H9 (cell line): ENCODE measurements at regions not wholly inside any gene's neighbourhood (a gene's known extent, or its start where the extent isn't known, plus 50 kb on each side); places are given as distances from the start of the nearest gene placed in this dataset.

ENCODE experiments used
- DNase-seq: peaks from one replicate; pipeline ENCODE4 v3.0.0-alpha.2; 2017
- H2AFZ ChIP-seq: one replicate; pipeline ENCODE4 v1.6.1; 2013; ENCODE audit warnings: mild to moderate bottlenecking, low read length, control low read depth, moderate library complexity
- H2AK5ac ChIP-seq: 2 replicates; pipeline ENCODE4 v1.6.1; 2013; ENCODE audit warnings: low read length, control low read depth, mixed read lengths; ENCODE audit not compliant: insufficient read length
- H2BK120ac ChIP-seq: one replicate; pipeline ENCODE4 v1.6.1; 2013; ENCODE audit warnings: low read depth, mild to moderate bottlenecking, low read length, control low read depth, inconsistent platforms; ENCODE audit not compliant: poor library complexity, severe bottlenecking
- H2BK12ac ChIP-seq: 2 replicates; pipeline ENCODE4 v1.6.1; 2013; ENCODE audit warnings: low read length, control low read depth, mixed read lengths, low read depth; ENCODE audit not compliant: insufficient read length
- H2BK15ac ChIP-seq: 2 replicates; pipeline ENCODE4 v1.6.1; 2013; ENCODE audit warnings: low read depth, low read length, control low read depth
- H2BK20ac ChIP-seq: one replicate; pipeline ENCODE4 v1.6.1; 2013; ENCODE audit warnings: low read depth, mild to moderate bottlenecking, low read length, control low read depth, inconsistent platforms; ENCODE audit not compliant: poor library complexity, severe bottlenecking
- H2BK5ac ChIP-seq: 2 replicates; pipeline ENCODE4 v1.6.1; 2013; ENCODE audit warnings: low read length, control low read depth, mixed read lengths; ENCODE audit not compliant: insufficient read length
- H3K14ac ChIP-seq: 2 replicates; pipeline ENCODE4 v1.6.1; 2013; ENCODE audit warnings: low read length, control low read depth; ENCODE audit not compliant: insufficient read depth
- H3K18ac ChIP-seq: 2 replicates; pipeline ENCODE4 v1.6.1; 2013; ENCODE audit warnings: low read depth, mild to moderate bottlenecking, mixed read lengths, low read length, control low read depth; ENCODE audit not compliant: insufficient read length
- H3K23ac ChIP-seq: 2 replicates; pipeline ENCODE4 v1.6.1; 2013; ENCODE audit warnings: low read length, control low read depth, mixed read lengths, low read depth; ENCODE audit not compliant: insufficient read length
- H3K23me2 ChIP-seq: 2 replicates; pipeline ENCODE4 v1.6.1; 2013; ENCODE audit warnings: low read depth, mild to moderate bottlenecking, mixed read lengths, low read length, control low read depth; ENCODE audit not compliant: insufficient read length, poor library complexity, severe bottlenecking
- H3K27ac ChIP-seq: 2 replicates; pipeline ENCODE4 v1.5.1; 2013; ENCODE audit warnings: low read length, control low read depth, mixed read lengths, low read depth; ENCODE audit not compliant: insufficient read length
- H3K27me3 ChIP-seq: 2 replicates; pipeline ENCODE4 v1.6.1; 2013; ENCODE audit warnings: low read length, control low read depth, inconsistent platforms; ENCODE audit not compliant: insufficient read depth
- H3K4ac ChIP-seq: 2 replicates; pipeline ENCODE4 v1.6.1; 2013; ENCODE audit warnings: low read depth, mild to moderate bottlenecking, control low read depth, inconsistent platforms, low read length, moderate library complexity
- H3K4me1 ChIP-seq: 2 replicates; pipeline ENCODE4 v1.6.1; 2013; ENCODE audit warnings: low read length, control low read depth, inconsistent platforms; ENCODE audit not compliant: insufficient read depth
- H3K4me2 ChIP-seq: 2 replicates; pipeline ENCODE4 v1.6.1; 2013; ENCODE audit warnings: low read length, control low read depth, mixed read lengths; ENCODE audit not compliant: insufficient read length, insufficient read depth
- H3K56ac ChIP-seq: 2 replicates; pipeline ENCODE4 v1.6.1; 2013; ENCODE audit warnings: low read depth, mild to moderate bottlenecking, mixed read lengths, low read length, control low read depth; ENCODE audit not compliant: insufficient read length
- H3K79me1 ChIP-seq: 2 replicates; pipeline ENCODE4 v1.6.1; 2013; ENCODE audit warnings: low read depth, mild to moderate bottlenecking, moderate library complexity, low read length, control low read depth, inconsistent platforms; ENCODE audit not compliant: insufficient read depth, poor library complexity, severe bottlenecking
- H3K79me2 ChIP-seq: 2 replicates; pipeline ENCODE4 v1.6.1; 2013; ENCODE audit warnings: low read length, control low read depth, inconsistent platforms; ENCODE audit not compliant: insufficient read depth
- H3K9ac ChIP-seq: 2 replicates; pipeline ENCODE4 v1.6.1; 2013; ENCODE audit warnings: low read length, control low read depth, mixed read lengths; ENCODE audit not compliant: insufficient read length; ENCODE audit errors: extremely low read depth
- H3K9me3 ChIP-seq: one replicate; pipeline ENCODE4 v1.6.1; 2013; ENCODE audit warnings: low read depth, low read length, inconsistent platforms; ENCODE audit not compliant: control insufficient read depth
- H3T11ph ChIP-seq: one replicate; pipeline ENCODE4 v1.6.1; 2013; ENCODE audit warnings: mild to moderate bottlenecking, low read length, control low read depth, inconsistent platforms
- H4K20me1 ChIP-seq: one replicate; pipeline ENCODE4 v1.6.1; 2013; ENCODE audit not compliant: control insufficient read depth, insufficient read length, insufficient read depth
- H4K5ac ChIP-seq: 2 replicates; pipeline ENCODE4 v1.6.1; 2013; ENCODE audit warnings: low read depth, mild to moderate bottlenecking, mixed read lengths, low read length, control low read depth; ENCODE audit not compliant: insufficient read length
- H4K8ac ChIP-seq: replicated peaks from 2 replicates; pipeline ENCODE4 v1.6.1; 2013; ENCODE audit warnings: low read length, control low read depth, mixed read lengths, low read depth; ENCODE audit not compliant: insufficient read length
- H4K91ac ChIP-seq: 2 replicates; pipeline ENCODE4 v1.6.1; 2013; ENCODE audit warnings: low read depth, mild to moderate bottlenecking, moderate library complexity, mixed read lengths, low read length, control low read depth; ENCODE audit not compliant: insufficient read length
- H3K27ac Mint-ChIP-seq, 3 experiments: 2 replicates in 2 of 3; 3 replicates in 1 of 3; pipeline ENCODE4 v1.8.0; 2020 to 2021; ENCODE audit warnings: mixed read lengths in 3 of 3, mild to moderate bottlenecking in 1 of 3, moderate library complexity in 1 of 3
- H3K27me3 Mint-ChIP-seq: 2 replicates; pipeline ENCODE4 v1.8.0; 2021; ENCODE audit warnings: low read depth, mild to moderate bottlenecking, moderate library complexity, mixed read lengths
- H3K36me3 Mint-ChIP-seq, 3 experiments: 2 replicates in 2 of 3; 3 replicates in 1 of 3; pipeline ENCODE4 v1.8.0; 2020 to 2021; ENCODE audit warnings: low read depth in 3 of 3, mixed read lengths in 3 of 3; ENCODE audit not compliant: insufficient read depth in 1 of 3
- H3K4me1 Mint-ChIP-seq, 2 experiments: 2 replicates each; pipeline ENCODE4 v1.8.0; 2020; ENCODE audit warnings: mixed read lengths in 2 of 2
- H3K4me3 Mint-ChIP-seq, 2 experiments: 2 replicates in 1 of 2; 3 replicates in 1 of 2; pipeline ENCODE4 v1.8.0; 2020 to 2021; ENCODE audit warnings: mild to moderate bottlenecking in 2 of 2, mixed read lengths in 2 of 2, moderate library complexity in 1 of 2
- H3K9me3 Mint-ChIP-seq, 2 experiments: 2 replicates in 1 of 2; 3 replicates in 1 of 2; pipeline ENCODE4 v1.8.0; 2020; ENCODE audit warnings: mild to moderate bottlenecking in 2 of 2, mixed read lengths in 2 of 2, moderate library complexity in 1 of 2
- WGBS: extraction: QIAGEN DNeasy Blood & Tissue Kit; methylation state at CpG from one replicate; pipeline ENCODE4 v1.1.7; 2013; ENCODE audit warnings: missing lambda C conversion rate, low lambda C conversion rate, mixed read lengths; ENCODE audit not compliant: insufficient read length; ENCODE audit errors: extremely low coverage; 5-methylcytosine and 5-hydroxymethylcytosine counted together
- TF ChIP-seq, protein P1 (sequence below): fragments of 200-600 bp; sonication (generic); conservative IDR thresholded peaks from 3 replicates; pipeline ENCODE4 v1.8.0; 2021; ENCODE audit warnings: antibody characterized with exemption, mild to moderate bottlenecking

DNA sequence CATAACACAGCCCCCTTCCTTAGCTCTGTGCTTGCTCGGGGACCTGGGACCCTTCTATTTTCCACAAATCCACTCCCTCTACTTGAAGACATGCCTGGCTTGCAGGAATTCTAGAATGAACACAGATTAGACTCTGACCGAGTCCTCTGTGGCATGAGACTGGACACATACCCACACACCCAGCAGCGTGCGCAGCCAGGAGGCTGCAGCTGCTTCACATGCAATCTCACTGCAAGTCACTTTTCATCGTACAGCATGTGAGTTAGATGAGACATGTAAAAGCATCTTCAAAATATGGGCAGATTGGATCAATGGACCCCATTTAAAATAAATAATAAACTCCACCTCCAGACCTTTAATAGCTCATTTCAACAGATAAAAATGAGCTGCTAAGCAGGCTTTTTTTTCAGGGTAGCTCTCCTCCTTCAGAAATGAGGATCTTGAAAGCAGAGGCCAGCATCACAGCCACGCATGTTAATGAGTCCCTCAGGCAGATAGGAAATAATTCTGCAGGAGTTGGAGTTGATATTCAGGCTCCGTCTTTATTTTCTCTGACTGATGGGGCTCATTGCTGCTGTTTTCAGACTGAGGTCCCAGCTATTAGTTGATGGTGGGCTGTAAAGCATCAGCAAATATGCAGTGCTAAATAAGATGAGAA, 215.1 kb upstream of the GGTLC1 start:
- H3K27ac Mint-ChIP-seq: no peak overlapping the region
- no peak overlapping the region for H2BK20ac ChIP-seq

More for the DNA sequence above, 215.1 kb upstream of the GGTLC1 start:
- Histone ChIP-seq H3K9ac (no peak overlapping the region), H3K56ac (no peak overlapping the region), H3K4me1 (no peaks in the 10 kb centered on the region), H4K91ac (no peak overlapping the region), H3K79me2 (no peaks in the 10 kb centered on the region), H3K79me1 (no peaks in the 10 kb centered on the region), H2AK5ac (no peak overlapping the region), H4K5ac (no peak overlapping the region), H3K27ac (no peak overlapping the region), H2BK5ac (no peak overlapping the region), H2BK15ac (no peak overlapping the region), H3K4me2 (no peak overlapping the region), H3K23ac (no peak overlapping the region), H3K9me3 (no peaks in the 10 kb centered on the region), H3K27me3 (no peaks in the 10 kb centered on the region), H3K18ac (no peak overlapping the region), H4K8ac (no peak overlapping the region), H3K4ac (no peak overlapping the region), H2BK120ac (no peak overlapping the region), H3K14ac (no peak overlapping the region), H2BK12ac (no peak overlapping the region), H3T11ph (no peak overlapping the region), H2AFZ (no peak overlapping the region), H3K23me2 (no peaks in the 10 kb centered on the region), H4K20me1 (no peaks in the 10 kb centered on the region)
- peaks cover 0 to 8% (median 0%) of the 10 kb centered on the region in 3 experiments; a peak in 2 of 7 replicates for H3K36me3 Mint-ChIP-seq
- H3K4me1 Mint-ChIP-seq: peaks cover 28 to 35% of the 10 kb centered on the region in 2 experiments
- peaks cover 2% of the 10 kb centered on the region for H3K27me3 Mint-ChIP-seq
- peaks cover 9 to 12% of the 10 kb centered on the region in 2 experiments; a peak in 4 of 5 replicates for H3K9me3 Mint-ChIP-seq
- H3K4me3 Mint-ChIP-seq: no peak overlapping the region
- DNase-seq: no peak
- WGBS: no CpG with 5 or more reads among the region's 7 CpGs
- TF ChIP-seq, protein P1, sequence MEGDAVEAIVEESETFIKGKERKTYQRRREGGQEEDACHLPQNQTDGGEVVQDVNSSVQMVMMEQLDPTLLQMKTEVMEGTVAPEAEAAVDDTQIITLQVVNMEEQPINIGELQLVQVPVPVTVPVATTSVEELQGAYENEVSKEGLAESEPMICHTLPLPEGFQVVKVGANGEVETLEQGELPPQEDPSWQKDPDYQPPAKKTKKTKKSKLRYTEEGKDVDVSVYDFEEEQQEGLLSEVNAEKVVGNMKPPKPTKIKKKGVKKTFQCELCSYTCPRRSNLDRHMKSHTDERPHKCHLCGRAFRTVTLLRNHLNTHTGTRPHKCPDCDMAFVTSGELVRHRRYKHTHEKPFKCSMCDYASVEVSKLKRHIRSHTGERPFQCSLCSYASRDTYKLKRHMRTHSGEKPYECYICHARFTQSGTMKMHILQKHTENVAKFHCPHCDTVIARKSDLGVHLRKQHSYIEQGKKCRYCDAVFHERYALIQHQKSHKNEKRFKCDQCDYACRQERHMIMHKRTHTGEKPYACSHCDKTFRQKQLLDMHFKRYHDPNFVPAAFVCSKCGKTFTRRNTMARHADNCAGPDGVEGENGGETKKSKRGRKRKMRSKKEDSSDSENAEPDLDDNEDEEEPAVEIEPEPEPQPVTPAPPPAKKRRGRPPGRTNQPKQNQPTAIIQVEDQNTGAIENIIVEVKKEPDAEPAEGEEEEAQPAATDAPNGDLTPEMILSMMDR: no peak
